Loucy (cell line): ENCODE measurements at regions not wholly inside any gene's neighbourhood (a gene's known extent, or its start where the extent isn't known, plus 50 kb on each side); places are given as distances from the start of the nearest gene placed in this dataset.

Experiments
- CTCF ChIP-seq: fragments of 200-600 bp; sonication (generic); conservative IDR thresholded peaks from 2 replicates; pipeline ENCODE4 v1.5.1; 2014; ENCODE audit warnings: mild to moderate bottlenecking, antibody characterized with exemption, low read length
- EZH2phosphoT487 ChIP-seq: fragments of 200-600 bp; IDR thresholded peaks from 2 replicates; pipeline ENCODE4 v1.6.1; 2018; ENCODE audit warnings: antibody characterized with exemption, mild to moderate bottlenecking, moderate library complexity, borderline replicate concordance

GRCh38 chr14:61992139-61992538, 229.9 kb downstream of the SNAPC1 start:
- no peak for TF ChIP-seq CTCF
- TF ChIP-seq EZH2phosphoT487, result no peak
